MM.1S (cell line): ENCODE measurements at regions not wholly inside any gene's neighbourhood (a gene's known extent, or its start where the extent isn't known, plus 50 kb on each side); places are given as distances from the start of the nearest gene placed in this dataset.

ENCODE experiments used
- DNase-seq: peaks from one replicate; pipeline ENCODE4 v3.0.0-alpha.2; 2015
- H2AFZ ChIP-seq: fragments of 300-600 bp; sonication (generic); 2 replicates; pipeline ENCODE4 v1.6.0; 2016; ENCODE audit warnings: antibody characterized with exemption, low read length
- H3F3A ChIP-seq: fragments of 300-600 bp; sonication (generic); 2 replicates; pipeline ENCODE4 v1.6.1; 2016; ENCODE audit warnings: mild to moderate bottlenecking, antibody characterized with exemption, low read length, moderate library complexity, mixed read lengths; ENCODE audit not compliant: insufficient read depth
- H3K27ac ChIP-seq: fragments of 300-600 bp; sonication (generic); 2 replicates; pipeline ENCODE4 v1.5.1; 2016; ENCODE audit warnings: mild to moderate bottlenecking, low read length
- H3K27me3 ChIP-seq: fragments of 300-600 bp; sonication (generic); replicated peaks from 2 replicates; pipeline ENCODE4 v1.6.0; 2016; ENCODE audit warnings: low read length; ENCODE audit not compliant: insufficient read depth
- H3K36me3 ChIP-seq: fragments of 300-600 bp; sonication (generic); replicated peaks from 2 replicates; pipeline ENCODE4 v1.6.1; 2016; ENCODE audit warnings: mild to moderate bottlenecking, low read length, mixed read lengths; ENCODE audit not compliant: insufficient read depth
- H3K4me1 ChIP-seq: fragments of 300-600 bp; sonication (generic); 2 replicates; pipeline ENCODE4 v1.6.1; 2016; ENCODE audit warnings: low read length, mixed read lengths
- H3K4me2 ChIP-seq: fragments of 300-600 bp; sonication (generic); 2 replicates; pipeline ENCODE4 v1.6.0; 2016; ENCODE audit warnings: low read depth, low read length
- H3K4me3 ChIP-seq: fragments of 300-600 bp; sonication (generic); 2 replicates; pipeline ENCODE4 v1.5.1; 2016; ENCODE audit warnings: low read length, mixed read lengths
- H3K79me2 ChIP-seq: fragments of 300-600 bp; sonication (generic); 2 replicates; pipeline ENCODE4 v1.6.1; 2016; ENCODE audit warnings: mixed run types, low read length, mixed read lengths
- H3K9ac ChIP-seq: fragments of 300-600 bp; sonication (generic); 2 replicates; pipeline ENCODE4 v1.6.1; 2016; ENCODE audit warnings: low read length, mixed read lengths
- H3K9me2 ChIP-seq: fragments of 300-600 bp; sonication (generic); replicated peaks from 2 replicates; pipeline ENCODE4 v1.6.1; 2016; ENCODE audit warnings: mild to moderate bottlenecking, low read length, mixed read lengths; ENCODE audit not compliant: insufficient read depth
- H3K9me3 ChIP-seq: fragments of 300-600 bp; sonication (generic); replicated peaks from 2 replicates; pipeline ENCODE4 v1.6.1; 2016; ENCODE audit warnings: mild to moderate bottlenecking, low read length, mixed read lengths; ENCODE audit not compliant: insufficient read depth
- H4K20me1 ChIP-seq: fragments of 300-600 bp; sonication (generic); 2 replicates; pipeline ENCODE4 v1.6.1; 2016; ENCODE audit warnings: mild to moderate bottlenecking, low read length, moderate library complexity, mixed read lengths; ENCODE audit not compliant: insufficient read depth
- EZH2 ChIP-seq: fragments of 300-600 bp; sonication (generic); optimal IDR thresholded peaks from 2 replicates; pipeline ENCODE3; 2017; ENCODE audit warnings: low read depth, mild to moderate bottlenecking, antibody characterized with exemption, low read length, mixed read lengths
- EZH2phosphoT487 ChIP-seq: fragments of 300-600 bp; sonication (generic); IDR thresholded peaks from 2 replicates; pipeline ENCODE4 v1.6.1; 2018; ENCODE audit warnings: antibody characterized with exemption, low read length
- TF ChIP-seq, protein P1 (sequence below): fragments of 300-600 bp; sonication (generic); IDR thresholded peaks from 2 replicates; pipeline ENCODE4 v1.5.1; 2016; ENCODE audit warnings: antibody characterized with exemption, low read length, mixed read lengths

DNA sequence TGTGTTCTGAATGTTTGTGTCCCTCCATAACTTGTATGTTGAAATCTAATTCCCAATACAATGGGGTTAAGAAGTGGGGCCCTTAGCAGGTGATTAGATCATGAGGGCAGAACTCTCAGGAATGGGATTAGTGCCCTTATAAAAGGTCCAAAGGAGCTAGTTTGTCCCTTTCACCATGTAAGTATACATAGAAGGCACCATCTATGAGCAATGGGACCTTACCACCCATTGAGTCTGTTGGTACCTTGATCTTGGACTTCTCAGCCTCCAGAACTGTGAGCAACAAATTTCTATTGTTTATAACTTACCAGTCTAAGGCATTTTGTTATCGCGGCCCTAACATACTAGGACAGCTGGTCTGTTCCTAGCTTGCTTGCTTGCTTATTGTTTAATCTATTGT lies 106.3 kb downstream of the MYCN start:
- no peaks in the 10 kb centered on the region for H3K27me3 ChIP-seq
- H3K9ac ChIP-seq, result no peak overlapping the region
- H3F3A ChIP-seq, result no peaks in the 10 kb centered on the region
- H3K4me3 ChIP-seq, result no peak overlapping the region
- H3K4me2 ChIP-seq, result no peak overlapping the region
- H3K79me2 ChIP-seq, result no peaks in the 10 kb centered on the region
- H3K4me1 ChIP-seq, result no peaks in the 10 kb centered on the region
- TF ChIP-seq EZH2 (no peak), EZH2phosphoT487 (no peak)
- TF ChIP-seq, protein P1, sequence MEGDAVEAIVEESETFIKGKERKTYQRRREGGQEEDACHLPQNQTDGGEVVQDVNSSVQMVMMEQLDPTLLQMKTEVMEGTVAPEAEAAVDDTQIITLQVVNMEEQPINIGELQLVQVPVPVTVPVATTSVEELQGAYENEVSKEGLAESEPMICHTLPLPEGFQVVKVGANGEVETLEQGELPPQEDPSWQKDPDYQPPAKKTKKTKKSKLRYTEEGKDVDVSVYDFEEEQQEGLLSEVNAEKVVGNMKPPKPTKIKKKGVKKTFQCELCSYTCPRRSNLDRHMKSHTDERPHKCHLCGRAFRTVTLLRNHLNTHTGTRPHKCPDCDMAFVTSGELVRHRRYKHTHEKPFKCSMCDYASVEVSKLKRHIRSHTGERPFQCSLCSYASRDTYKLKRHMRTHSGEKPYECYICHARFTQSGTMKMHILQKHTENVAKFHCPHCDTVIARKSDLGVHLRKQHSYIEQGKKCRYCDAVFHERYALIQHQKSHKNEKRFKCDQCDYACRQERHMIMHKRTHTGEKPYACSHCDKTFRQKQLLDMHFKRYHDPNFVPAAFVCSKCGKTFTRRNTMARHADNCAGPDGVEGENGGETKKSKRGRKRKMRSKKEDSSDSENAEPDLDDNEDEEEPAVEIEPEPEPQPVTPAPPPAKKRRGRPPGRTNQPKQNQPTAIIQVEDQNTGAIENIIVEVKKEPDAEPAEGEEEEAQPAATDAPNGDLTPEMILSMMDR, result no peak
- H3K27ac ChIP-seq, result no peak overlapping the region
- no peak overlapping the region for H2AFZ ChIP-seq
- H3K9me2 ChIP-seq, result no peaks in the 10 kb centered on the region
- H3K9me3 ChIP-seq, result no peaks in the 10 kb centered on the region
- H3K36me3 ChIP-seq, result no peaks in the 10 kb centered on the region
- H4K20me1 ChIP-seq, result no peaks in the 10 kb centered on the region
- no peak for DNase-seq

DNA sequence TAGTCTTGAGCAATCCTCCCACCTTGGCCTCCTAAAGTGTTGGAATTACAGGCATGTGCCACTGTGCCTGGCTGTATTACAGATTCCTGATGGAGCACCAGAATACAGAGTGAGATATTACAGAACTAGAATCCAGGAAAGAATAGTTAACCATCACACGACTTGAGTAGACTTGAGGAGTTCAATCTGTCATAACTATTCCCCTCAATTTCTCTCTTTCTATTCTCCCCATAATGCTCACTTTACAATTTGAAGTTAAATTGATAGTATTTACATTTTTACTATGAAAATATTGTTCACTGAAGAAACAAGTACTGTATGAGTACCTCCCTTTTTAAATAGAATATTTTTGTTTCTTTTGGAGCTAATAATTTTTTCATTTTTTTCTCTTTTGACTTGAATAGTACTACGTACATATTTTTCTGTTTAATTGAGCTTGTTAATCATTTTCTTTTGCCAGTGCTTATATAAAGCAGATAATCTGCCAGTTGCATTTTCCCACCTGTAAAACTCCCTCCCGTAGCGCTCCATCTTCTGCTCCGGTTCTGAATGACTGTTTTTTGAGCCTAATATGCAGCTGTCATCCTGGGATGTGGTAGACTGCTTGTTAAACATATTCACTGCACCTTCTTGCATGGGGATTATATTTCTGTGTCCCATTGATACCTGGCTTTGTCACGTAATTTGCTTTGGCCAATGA lies 105.5 kb downstream of the MYCN start:
- Histone ChIP-seq H3K36me3 (no peaks in the 10 kb centered on the region), H3K79me2 (no peaks in the 10 kb centered on the region), H3K27me3 (no peaks in the 10 kb centered on the region), H3K4me1 (no peaks in the 10 kb centered on the region), H2AFZ (no peak overlapping the region), H3K9ac (no peak overlapping the region), H3K4me2 (no peak overlapping the region), H3F3A (no peaks in the 10 kb centered on the region), H3K9me2 (no peaks in the 10 kb centered on the region), H3K27ac (no peak overlapping the region), H3K4me3 (no peak overlapping the region), H4K20me1 (no peaks in the 10 kb centered on the region), H3K9me3 (no peaks in the 10 kb centered on the region)
- no peak for DNase-seq
- TF ChIP-seq, protein P1, result no peak
- no peak for TF ChIP-seq EZH2
- no peak for TF ChIP-seq EZH2phosphoT487

DNA sequence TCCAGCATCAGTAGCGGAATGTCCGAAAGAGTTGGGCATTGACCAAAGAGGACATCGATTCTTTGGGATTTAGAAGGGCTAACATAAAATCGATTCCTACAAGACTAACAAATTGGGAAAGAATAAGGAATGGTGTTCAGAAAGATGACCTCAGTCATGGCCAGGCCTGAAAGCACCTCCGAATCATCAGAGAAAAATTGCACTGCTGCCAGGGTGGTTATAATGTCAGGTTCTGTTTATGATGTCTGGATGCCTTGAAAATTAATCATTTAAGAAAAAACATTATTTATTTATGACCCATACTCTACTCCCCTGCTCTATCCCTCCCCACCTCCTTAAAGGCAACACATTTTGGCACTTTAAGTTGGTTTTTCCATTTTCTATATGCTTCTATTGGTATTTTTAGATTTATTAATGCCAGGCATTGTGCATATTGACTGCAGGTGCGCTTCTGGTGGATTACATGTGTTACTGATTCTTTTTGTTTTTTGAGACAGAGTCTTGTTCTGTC lies 104.7 kb downstream of the MYCN start:
- H3K27me3 ChIP-seq, result no peaks in the 10 kb centered on the region
- no peaks in the 10 kb centered on the region for H3F3A ChIP-seq
- H3K36me3 ChIP-seq, result no peaks in the 10 kb centered on the region
- H3K27ac ChIP-seq, result no peak overlapping the region
- H3K4me2 ChIP-seq, result no peak overlapping the region
- H4K20me1 ChIP-seq, result no peaks in the 10 kb centered on the region
- H3K9me2 ChIP-seq, result no peaks in the 10 kb centered on the region
- H3K9ac ChIP-seq, result no peak overlapping the region
- H3K79me2 ChIP-seq, result no peaks in the 10 kb centered on the region
- DNase-seq, result no peak
- no peaks in the 10 kb centered on the region for H3K4me1 ChIP-seq
- no peak overlapping the region for H2AFZ ChIP-seq
- no peak overlapping the region for H3K4me3 ChIP-seq
- H3K9me3 ChIP-seq, result no peaks in the 10 kb centered on the region
- TF ChIP-seq EZH2phosphoT487, result no peak
- no peak for TF ChIP-seq EZH2
- TF ChIP-seq, protein P1, result no peak
